ENCODE measurements at regions not wholly inside any gene's neighbourhood (a gene's known extent, or its start where the extent isn't known, plus 50 kb on each side); places are given as distances from the start of the nearest gene placed in this dataset.

DNA sequence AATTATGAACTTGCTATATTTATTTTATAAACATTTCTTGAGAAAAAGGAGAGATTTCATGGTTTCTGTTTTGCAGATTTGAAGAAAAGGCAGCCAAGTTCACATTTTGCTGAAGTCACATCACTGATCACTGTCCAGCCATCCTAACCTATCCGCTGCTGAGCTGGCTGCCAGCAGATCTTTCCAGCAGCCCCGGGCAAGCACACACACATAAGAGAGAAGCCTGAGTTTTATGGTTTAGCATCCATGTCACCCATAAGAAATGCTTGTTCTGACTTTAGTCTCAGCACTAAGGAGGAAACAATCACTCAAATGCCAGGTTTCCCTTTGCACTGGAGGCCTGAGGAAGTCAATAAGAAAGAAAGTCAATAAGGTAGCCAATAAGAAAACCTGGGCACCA is 287.1 kb downstream of the SMOC2 start:
- no peak for TF ChIP-seq EP300 (IDR thresholded peaks at IDR 0.05; ENCODE audit: borderline replicate concordance)
- TF ChIP-seq, protein P1, sequence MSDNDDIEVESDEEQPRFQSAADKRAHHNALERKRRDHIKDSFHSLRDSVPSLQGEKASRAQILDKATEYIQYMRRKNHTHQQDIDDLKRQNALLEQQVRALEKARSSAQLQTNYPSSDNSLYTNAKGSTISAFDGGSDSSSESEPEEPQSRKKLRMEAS (IDR thresholded peaks at IDR 0.05) = no peak

DNA sequence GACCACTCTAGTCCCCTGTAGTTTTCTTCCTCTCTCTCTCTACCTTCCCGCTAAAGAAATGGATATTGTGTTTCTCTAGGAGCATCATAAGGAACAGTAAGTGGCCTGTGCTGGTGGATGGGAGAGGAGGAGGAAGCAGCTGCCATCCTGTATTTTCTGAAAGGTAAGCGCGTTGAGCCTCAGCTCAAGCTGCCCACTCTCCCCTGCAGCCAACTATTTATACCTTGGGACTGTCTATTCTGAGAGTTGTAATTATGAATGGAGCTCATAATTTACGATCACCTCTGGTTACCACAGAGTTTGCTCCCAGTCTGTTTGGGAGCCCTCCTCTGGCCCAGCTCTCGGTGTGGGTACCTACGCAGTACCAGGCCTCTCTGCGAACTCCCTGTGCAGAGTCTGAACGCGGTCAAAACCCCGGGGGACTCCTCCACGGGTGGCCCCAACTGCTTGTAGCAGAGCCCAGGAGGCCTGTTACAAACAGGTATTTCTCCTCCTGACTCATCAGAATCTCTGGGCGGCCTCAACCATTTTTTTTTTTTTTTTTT is 285.4 kb downstream of the SMOC2 start:
- TF ChIP-seq RAD21 (IDR thresholded peaks at IDR 0.05; ENCODE audit: low read depth) (no peak), EP300 (IDR thresholded peaks at IDR 0.05; ENCODE audit: borderline replicate concordance) (no peak), YY1 (IDR thresholded peaks at IDR 0.05; ENCODE audit: low read depth) (no peak), FOXM1 (IDR thresholded peaks at IDR 0.05; ENCODE audit: borderline replicate concordance, low read depth) (no peak), TCF12 (IDR thresholded peaks at IDR 0.05; ENCODE audit: low read depth) (no peak)
- TF ChIP-seq, protein P2, sequence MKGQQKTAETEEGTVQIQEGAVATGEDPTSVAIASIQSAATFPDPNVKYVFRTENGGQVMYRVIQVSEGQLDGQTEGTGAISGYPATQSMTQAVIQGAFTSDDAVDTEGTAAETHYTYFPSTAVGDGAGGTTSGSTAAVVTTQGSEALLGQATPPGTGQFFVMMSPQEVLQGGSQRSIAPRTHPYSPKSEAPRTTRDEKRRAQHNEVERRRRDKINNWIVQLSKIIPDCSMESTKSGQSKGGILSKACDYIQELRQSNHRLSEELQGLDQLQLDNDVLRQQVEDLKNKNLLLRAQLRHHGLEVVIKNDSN (IDR thresholded peaks at IDR 0.05) = no peak
- TF ChIP-seq, protein P1 (IDR thresholded peaks at IDR 0.05) = no peak

DNA sequence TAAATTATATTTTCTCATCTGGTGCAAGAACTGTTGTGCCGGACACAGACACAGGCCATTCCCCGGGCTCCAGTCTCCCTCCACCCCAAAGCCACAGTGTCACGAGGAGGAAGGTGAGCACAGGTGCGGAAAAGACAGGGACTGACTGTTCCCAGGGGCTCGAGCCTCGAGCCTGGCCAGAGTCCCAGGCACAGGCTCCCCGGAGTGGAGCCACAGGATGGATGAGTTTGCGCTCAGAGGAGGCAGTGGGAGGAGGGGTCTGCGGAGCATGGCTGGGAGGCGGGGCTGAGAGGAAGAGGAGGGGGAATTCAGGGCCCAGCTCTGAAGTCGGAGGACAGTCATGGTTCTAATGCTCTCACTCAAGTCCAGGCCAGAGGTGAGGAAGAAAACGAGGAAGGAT is 284.8 kb downstream of the SMOC2 start:
- no peak for TF ChIP-seq EP300 (IDR thresholded peaks at IDR 0.05; ENCODE audit: borderline replicate concordance)
- TF ChIP-seq TAF1 (IDR thresholded peaks at IDR 0.05; ENCODE audit: low read depth) = no peak
- TF ChIP-seq ZBTB7A (IDR thresholded peaks at IDR 0.05; ENCODE audit: low read depth) = no peak
- TF ChIP-seq YY1 (IDR thresholded peaks at IDR 0.05; ENCODE audit: low read depth) = no peak
- TF ChIP-seq, protein P3, sequence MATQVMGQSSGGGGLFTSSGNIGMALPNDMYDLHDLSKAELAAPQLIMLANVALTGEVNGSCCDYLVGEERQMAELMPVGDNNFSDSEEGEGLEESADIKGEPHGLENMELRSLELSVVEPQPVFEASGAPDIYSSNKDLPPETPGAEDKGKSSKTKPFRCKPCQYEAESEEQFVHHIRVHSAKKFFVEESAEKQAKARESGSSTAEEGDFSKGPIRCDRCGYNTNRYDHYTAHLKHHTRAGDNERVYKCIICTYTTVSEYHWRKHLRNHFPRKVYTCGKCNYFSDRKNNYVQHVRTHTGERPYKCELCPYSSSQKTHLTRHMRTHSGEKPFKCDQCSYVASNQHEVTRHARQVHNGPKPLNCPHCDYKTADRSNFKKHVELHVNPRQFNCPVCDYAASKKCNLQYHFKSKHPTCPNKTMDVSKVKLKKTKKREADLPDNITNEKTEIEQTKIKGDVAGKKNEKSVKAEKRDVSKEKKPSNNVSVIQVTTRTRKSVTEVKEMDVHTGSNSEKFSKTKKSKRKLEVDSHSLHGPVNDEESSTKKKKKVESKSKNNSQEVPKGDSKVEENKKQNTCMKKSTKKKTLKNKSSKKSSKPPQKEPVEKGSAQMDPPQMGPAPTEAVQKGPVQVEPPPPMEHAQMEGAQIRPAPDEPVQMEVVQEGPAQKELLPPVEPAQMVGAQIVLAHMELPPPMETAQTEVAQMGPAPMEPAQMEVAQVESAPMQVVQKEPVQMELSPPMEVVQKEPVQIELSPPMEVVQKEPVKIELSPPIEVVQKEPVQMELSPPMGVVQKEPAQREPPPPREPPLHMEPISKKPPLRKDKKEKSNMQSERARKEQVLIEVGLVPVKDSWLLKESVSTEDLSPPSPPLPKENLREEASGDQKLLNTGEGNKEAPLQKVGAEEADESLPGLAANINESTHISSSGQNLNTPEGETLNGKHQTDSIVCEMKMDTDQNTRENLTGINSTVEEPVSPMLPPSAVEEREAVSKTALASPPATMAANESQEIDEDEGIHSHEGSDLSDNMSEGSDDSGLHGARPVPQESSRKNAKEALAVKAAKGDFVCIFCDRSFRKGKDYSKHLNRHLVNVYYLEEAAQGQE (IDR thresholded peaks at IDR 0.05; ENCODE audit: low read depth) = no peak
- no peak for TF ChIP-seq EGR1 (IDR thresholded peaks at IDR 0.05)
- TF ChIP-seq, protein P2 (IDR thresholded peaks at IDR 0.05) = no peak

DNA sequence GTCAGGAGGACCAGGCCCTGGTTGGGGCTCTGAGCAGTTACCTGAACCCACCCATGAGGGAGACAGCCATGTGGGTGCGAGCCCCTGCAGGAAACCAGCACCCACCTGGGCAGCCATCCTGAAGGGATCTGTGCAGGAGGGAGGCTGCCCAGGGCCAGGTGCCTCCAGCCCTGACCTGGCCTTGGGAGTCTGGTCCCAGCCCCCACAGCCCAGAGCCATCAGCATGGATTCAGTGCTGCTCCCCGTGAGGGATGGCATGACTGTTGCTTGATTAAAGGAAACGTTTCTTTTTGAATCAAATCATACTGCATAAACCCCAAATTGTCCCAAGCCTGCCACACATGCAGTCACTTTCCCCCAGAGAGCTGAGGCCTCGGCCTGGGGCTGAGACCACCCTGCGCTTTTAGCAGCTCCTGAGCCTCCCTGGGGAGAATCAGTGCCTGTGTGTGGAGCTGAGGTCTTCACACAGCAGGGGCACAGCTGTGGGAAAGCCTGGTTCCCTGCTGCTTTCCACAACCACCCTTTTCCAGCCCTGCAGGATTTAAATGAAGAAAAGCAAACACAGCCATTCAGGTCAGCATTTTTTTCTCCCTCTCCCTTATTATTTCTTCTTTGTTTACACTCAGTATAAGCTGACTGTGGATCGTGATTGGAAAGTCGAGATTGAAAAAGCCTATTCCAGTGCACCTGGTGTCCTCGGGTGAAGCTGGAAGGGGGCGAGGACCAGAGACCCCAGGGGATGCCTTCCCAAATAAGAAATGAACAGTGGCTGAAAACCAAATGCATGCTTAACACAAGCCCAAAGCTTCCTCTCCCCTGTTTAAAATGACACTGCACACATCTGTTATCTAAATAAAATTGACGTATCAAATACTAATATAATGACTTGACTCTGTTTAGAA is 283.9 kb downstream of the SMOC2 start:
- TF ChIP-seq, protein P2 (IDR thresholded peaks at IDR 0.05) = no peak
- TF ChIP-seq CEBPB (IDR thresholded peaks at IDR 0.05) (no peak), CREB1 (IDR thresholded peaks at IDR 0.05; ENCODE audit: low read depth) (no peak), TEAD4 (IDR thresholded peaks at IDR 0.05) (no peak), NFIC (IDR thresholded peaks at IDR 0.05) (no peak), FOXM1 (IDR thresholded peaks at IDR 0.05; ENCODE audit: borderline replicate concordance, low read depth) (no peak), TCF12 (IDR thresholded peaks at IDR 0.05; ENCODE audit: low read depth) (no peak), ZBTB7A (IDR thresholded peaks at IDR 0.05; ENCODE audit: low read depth) (no peak)
- TF ChIP-seq, protein P1 (IDR thresholded peaks at IDR 0.05) = no peak

DNA sequence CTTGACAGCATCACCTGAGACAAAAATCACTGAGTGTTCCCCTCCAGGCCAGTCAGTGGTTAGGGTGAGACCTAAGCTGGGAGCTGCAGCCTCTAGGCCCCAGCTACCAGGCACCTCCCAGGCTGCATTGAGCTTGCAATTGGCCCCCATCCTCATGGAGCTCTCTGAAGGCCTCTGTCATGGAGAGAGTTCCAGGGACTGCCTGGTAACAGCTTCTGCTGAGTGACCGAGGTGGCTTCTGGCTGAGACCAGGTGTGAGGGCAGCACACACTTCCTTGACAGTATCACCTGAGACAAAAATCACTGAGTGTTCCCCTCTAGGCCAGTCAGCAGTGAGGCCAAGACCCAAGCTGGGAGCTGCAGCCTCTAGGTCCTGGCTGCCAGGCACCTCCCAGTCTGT is 283.0 kb downstream of the SMOC2 start:
- TF ChIP-seq, protein P1 (IDR thresholded peaks at IDR 0.05) = no peak
- TF ChIP-seq FOXM1 (IDR thresholded peaks at IDR 0.05; ENCODE audit: borderline replicate concordance, low read depth) = no peak

DNA sequence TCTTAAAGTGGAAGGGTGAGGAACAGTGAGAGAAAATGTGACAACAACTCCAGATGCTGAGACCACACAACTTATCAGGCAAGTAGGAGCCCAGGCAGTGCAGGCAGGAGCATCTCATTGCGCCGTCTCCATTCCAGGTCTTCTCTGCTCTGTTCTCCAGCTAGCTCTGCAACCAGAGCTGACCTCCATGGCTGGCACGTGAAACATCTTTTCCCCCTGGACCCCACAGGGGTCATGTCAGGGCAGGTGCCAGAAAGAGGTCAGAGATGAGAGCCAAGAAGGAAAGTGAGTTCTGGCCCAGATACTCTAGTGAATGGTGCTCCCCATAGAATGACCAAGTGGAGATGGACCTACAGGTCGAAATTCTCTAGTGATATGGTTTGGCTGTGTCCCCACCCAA is 281.4 kb downstream of the SMOC2 start:
- TF ChIP-seq NFIC (IDR thresholded peaks at IDR 0.05) = no peak
- TF ChIP-seq, protein P2 (IDR thresholded peaks at IDR 0.05) = no peak
- no peak for TF ChIP-seq EGR1 (IDR thresholded peaks at IDR 0.05)
- TF ChIP-seq FOXM1 (IDR thresholded peaks at IDR 0.05; ENCODE audit: borderline replicate concordance, low read depth) = no peak
- TF ChIP-seq CEBPB (IDR thresholded peaks at IDR 0.05) = no peak
- TF ChIP-seq TAF1 (IDR thresholded peaks at IDR 0.05; ENCODE audit: low read depth) = no peak

DNA sequence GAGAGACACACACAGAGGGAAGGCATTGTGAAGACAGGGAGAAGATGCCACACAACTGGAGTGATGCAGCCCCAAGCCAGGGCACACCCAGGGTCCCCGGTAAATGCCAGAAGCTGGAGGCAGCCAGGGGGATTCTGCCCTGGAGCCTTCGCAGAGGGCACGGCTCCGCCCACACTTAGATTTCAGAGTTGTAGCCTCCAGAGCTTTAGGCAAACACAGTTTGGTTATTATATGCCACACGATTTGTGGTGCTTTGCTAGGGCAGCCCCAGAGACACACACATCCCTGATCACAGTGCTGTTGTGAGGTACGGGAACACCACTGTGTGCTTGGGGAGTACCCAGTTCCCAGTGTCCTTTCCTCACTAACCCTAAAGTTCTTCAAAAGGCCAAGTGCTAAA is 280.6 kb downstream of the SMOC2 start:
- TF ChIP-seq, protein P1 (IDR thresholded peaks at IDR 0.05) = no peak
- TF ChIP-seq, protein P3 (IDR thresholded peaks at IDR 0.05; ENCODE audit: low read depth) = no peak
- no peak for TF ChIP-seq CEBPB (IDR thresholded peaks at IDR 0.05)
- TF ChIP-seq TEAD4 (IDR thresholded peaks at IDR 0.05) = no peak
- no peak for TF ChIP-seq YY1 (IDR thresholded peaks at IDR 0.05; ENCODE audit: low read depth)
- no peak for TF ChIP-seq EP300 (IDR thresholded peaks at IDR 0.05; ENCODE audit: borderline replicate concordance)
- no peak for TF ChIP-seq EGR1 (IDR thresholded peaks at IDR 0.05)
- no peak for TF ChIP-seq ZBTB7A (IDR thresholded peaks at IDR 0.05; ENCODE audit: low read depth)
- TF ChIP-seq, protein P2 (IDR thresholded peaks at IDR 0.05) = no peak
